ENCODE measurements at regions not wholly inside any gene's neighbourhood (a gene's known extent, or its start where the extent isn't known, plus 50 kb on each side); places are given as distances from the start of the nearest gene placed in this dataset.

- TF ChIP-seq CTCF (IDR thresholded peaks at IDR 0.05) (no peak), POLR2A (IDR thresholded peaks at IDR 0.05) (no peak), POLR2AphosphoS5 (IDR thresholded peaks at IDR 0.05) (no peak), EP300 (IDR thresholded peaks at IDR 0.05; ENCODE audit: low read depth) (no peak)
These were observed 1183.7 kb downstream of the FSTL5 start for GRCh38 chr4:160980091-160980490.
